Effector memory CD8-positive, alpha-beta T cell (primary cell): ENCODE measurements at regions not wholly inside any gene's neighbourhood (a gene's known extent, or its start where the extent isn't known, plus 50 kb on each side); places are given as distances from the start of the nearest gene placed in this dataset.

Experiments
- ATAC-seq: fragments of 150-1000 bp; cut with Tn5 transposase; replicated peaks from 2 replicates; pipeline ENCODE4 v1.10.0; 2021; ENCODE audit warnings: mild to moderate bottlenecking, moderate library complexity
- DNase-seq, 3 experiments: peaks; one replicate each; pipeline ENCODE4 v3.0.0; 2021
- H3K27ac Mint-ChIP-seq, 2 donors: one replicate each; pipeline ENCODE4 v1.8.0; 2022; ENCODE audit warnings: mild to moderate bottlenecking in 2 of 2, mixed read lengths in 2 of 2, moderate library complexity in 2 of 2
- H3K27me3 Mint-ChIP-seq, 2 donors: one replicate each; pipeline ENCODE4 v1.8.0; 2022; ENCODE audit warnings: mixed read lengths in 2 of 2
- H3K36me3 Mint-ChIP-seq: one replicate; pipeline ENCODE4 v1.8.0; 2022; ENCODE audit warnings: mild to moderate bottlenecking, moderate library complexity, mixed read lengths; ENCODE audit not compliant: insufficient read depth
- H3K4me1 Mint-ChIP-seq, 2 donors: one replicate each; pipeline ENCODE4 v1.8.0; 2022; ENCODE audit warnings: low read depth in 2 of 2, mixed read lengths in 2 of 2
- H3K4me3 Mint-ChIP-seq, 2 donors: one replicate each; pipeline ENCODE4 v1.8.0; 2022; ENCODE audit warnings: mild to moderate bottlenecking in 2 of 2, mixed read lengths in 2 of 2, moderate library complexity in 2 of 2
- H3K9me3 Mint-ChIP-seq, 2 donors: one replicate each; pipeline ENCODE4 v1.8.0; 2022; ENCODE audit warnings: mixed read lengths in 2 of 2

GRCh38 chr20:58144096-58144495 lies 84.4 kb downstream of the ANKRD60 start:
- H3K27ac Mint-ChIP-seq, result no peak overlapping the region
- no peaks in the 10 kb centered on the region for H3K4me1 Mint-ChIP-seq
- DNase-seq (no peak), ATAC-seq (no peak)
- H3K36me3 Mint-ChIP-seq, result no peaks in the 10 kb centered on the region
- H3K27me3 Mint-ChIP-seq, result peaks cover 25 to 73% of the 10 kb centered on the region in 2 donors
- H3K4me3 Mint-ChIP-seq, result no peak overlapping the region
- no peaks in the 10 kb centered on the region for H3K9me3 Mint-ChIP-seq

DNA sequence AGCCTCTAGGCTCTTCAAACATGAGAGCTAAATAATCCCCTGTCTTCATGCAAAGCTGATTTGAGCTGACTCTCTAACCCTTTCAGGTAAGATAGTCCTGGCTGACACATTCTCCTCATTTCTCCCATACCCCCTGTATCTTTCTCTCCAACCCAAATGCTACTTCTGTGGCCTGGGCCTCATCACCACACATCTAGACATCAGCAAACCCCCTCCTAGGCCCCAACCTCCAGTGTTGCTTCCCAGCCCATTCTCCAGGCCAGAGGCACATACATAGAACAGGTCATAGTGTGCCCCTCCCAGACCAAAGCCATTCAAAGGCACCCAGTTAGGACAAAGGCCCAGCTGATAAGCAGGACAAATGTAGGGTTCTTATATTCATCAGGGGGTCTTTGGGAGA lies 84.9 kb downstream of the ANKRD60 start:
- Mint-ChIP-seq H3K27ac (no peak overlapping the region), H3K4me1 (no peaks in the 10 kb centered on the region), H3K9me3 (no peaks in the 10 kb centered on the region), H3K4me3 (no peak overlapping the region), H3K36me3 (no peaks in the 10 kb centered on the region), H3K27me3 (peaks cover 25 to 73% of the 10 kb centered on the region in 2 donors)
- no peak for ATAC-seq
- no peak for DNase-seq

DNA sequence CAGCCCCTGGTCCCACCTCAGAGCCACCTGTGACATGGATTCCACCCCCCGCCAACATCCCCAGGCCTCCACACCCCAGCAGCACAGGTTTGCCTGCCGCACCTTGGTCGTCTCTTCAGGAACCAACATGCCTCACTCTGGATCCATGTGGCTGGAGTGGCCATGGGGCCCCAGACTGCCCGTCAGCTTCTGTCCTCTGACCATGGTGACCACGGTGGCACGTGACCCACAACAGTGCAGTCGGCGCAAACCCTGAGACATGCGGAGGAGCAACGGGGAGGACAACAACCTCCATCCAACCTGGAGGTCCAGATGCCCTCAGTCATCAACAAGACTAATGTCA lies 85.6 kb downstream of the ANKRD60 start:
- peaks cover 25 to 73% of the 10 kb centered on the region in 2 donors for H3K27me3 Mint-ChIP-seq

DNA sequence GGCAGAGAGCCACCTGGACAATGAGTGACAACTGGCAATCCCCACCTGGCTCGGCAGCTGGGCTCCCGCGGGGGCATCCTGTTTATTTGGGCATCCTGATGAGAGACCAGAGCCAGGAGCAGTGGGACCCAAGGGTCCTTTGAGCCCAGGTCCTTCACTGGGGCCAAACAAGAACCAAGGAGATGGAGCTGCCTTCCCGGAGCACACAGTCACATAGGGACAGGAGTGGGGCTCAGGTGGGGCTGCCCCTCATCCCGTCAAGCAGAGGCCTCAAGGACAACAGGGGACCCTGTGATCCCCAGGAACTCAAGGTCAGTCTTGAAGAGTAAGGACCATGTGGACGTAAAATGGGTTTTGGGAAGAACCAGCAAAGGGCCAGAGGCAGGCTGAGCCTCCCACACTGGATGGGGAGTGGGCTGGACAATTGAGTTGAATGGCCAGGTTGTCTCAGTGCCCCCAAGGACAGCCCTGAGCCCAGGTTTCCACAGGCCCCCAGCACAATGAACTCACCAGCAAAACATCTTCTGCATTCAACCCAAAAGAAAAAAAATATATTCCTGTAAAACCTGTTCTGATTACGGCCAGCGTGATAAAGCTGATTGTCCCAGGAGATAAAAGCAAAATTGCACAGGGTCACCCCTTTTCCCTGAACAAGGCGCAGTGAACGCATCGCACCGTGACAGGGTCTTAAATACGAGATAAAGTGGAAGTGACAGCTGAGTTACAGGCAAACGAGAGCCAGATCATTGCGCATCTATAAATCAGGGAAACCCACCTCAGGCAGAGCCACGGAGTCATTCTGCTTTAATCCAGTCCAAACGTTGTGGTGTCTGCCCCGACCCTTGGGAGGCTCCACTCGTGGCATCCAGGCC lies 86.2 kb downstream of the ANKRD60 start:
- no peak for ATAC-seq
- no peaks in the 10 kb centered on the region for H3K36me3 Mint-ChIP-seq
- H3K9me3 Mint-ChIP-seq, result no peaks in the 10 kb centered on the region
- H3K4me3 Mint-ChIP-seq, result no peak overlapping the region
- no peak overlapping the region for H3K27ac Mint-ChIP-seq
- H3K4me1 Mint-ChIP-seq, result no peaks in the 10 kb centered on the region
- peaks cover 26 to 73% of the 10 kb centered on the region in 2 donors for H3K27me3 Mint-ChIP-seq
- no peak for DNase-seq

More for the DNA sequence above, 85.6 kb downstream of the ANKRD60 start:
- Mint-ChIP-seq H3K9me3 (no peaks in the 10 kb centered on the region), H3K4me3 (no peak overlapping the region), H3K36me3 (no peaks in the 10 kb centered on the region), H3K4me1 (no peaks in the 10 kb centered on the region), H3K27ac (no peak overlapping the region)
- no peak for ATAC-seq
- DNase-seq, result no peak

DNA sequence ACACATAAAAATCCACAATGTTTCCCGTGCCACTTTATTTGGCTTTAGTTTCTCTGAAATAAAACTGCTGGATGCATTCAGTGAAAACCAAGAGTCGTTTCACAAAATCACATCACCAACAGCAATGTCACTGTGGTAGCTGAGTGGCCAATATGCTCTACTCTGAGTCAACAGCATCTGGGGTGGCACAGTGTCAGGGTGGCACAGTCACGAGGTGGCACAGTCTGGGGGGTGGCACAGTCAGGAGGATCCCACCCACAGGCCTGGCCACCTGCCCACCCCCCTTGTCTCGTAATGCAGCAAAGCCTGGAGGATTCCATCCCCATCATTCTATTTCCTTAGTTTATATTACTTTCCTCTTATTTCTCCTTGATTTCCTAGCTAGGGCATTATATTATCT lies 87.0 kb downstream of the ANKRD60 start:
- no peak overlapping the region for H3K27ac Mint-ChIP-seq
- no peaks in the 10 kb centered on the region for H3K9me3 Mint-ChIP-seq

GRCh38 chr20:58140787-58141425 lies 87.5 kb downstream of the ANKRD60 start:
- H3K27ac Mint-ChIP-seq, result no peak overlapping the region
- H3K4me1 Mint-ChIP-seq, result no peaks in the 10 kb centered on the region
- ATAC-seq (no peak), DNase-seq (no peak)
- H3K36me3 Mint-ChIP-seq, result no peaks in the 10 kb centered on the region
- no peaks in the 10 kb centered on the region for H3K9me3 Mint-ChIP-seq
- no peak overlapping the region for H3K4me3 Mint-ChIP-seq
- H3K27me3 Mint-ChIP-seq, result peaks cover 36 to 71% of the 10 kb centered on the region in 2 donors

More for the DNA sequence above, 87.0 kb downstream of the ANKRD60 start:
- Mint-ChIP-seq H3K4me3 (no peak overlapping the region), H3K4me1 (no peaks in the 10 kb centered on the region), H3K27me3 (peaks cover 33 to 73% of the 10 kb centered on the region in 2 donors), H3K36me3 (no peaks in the 10 kb centered on the region)
- no peak for DNase-seq
- no peak for ATAC-seq

DNA sequence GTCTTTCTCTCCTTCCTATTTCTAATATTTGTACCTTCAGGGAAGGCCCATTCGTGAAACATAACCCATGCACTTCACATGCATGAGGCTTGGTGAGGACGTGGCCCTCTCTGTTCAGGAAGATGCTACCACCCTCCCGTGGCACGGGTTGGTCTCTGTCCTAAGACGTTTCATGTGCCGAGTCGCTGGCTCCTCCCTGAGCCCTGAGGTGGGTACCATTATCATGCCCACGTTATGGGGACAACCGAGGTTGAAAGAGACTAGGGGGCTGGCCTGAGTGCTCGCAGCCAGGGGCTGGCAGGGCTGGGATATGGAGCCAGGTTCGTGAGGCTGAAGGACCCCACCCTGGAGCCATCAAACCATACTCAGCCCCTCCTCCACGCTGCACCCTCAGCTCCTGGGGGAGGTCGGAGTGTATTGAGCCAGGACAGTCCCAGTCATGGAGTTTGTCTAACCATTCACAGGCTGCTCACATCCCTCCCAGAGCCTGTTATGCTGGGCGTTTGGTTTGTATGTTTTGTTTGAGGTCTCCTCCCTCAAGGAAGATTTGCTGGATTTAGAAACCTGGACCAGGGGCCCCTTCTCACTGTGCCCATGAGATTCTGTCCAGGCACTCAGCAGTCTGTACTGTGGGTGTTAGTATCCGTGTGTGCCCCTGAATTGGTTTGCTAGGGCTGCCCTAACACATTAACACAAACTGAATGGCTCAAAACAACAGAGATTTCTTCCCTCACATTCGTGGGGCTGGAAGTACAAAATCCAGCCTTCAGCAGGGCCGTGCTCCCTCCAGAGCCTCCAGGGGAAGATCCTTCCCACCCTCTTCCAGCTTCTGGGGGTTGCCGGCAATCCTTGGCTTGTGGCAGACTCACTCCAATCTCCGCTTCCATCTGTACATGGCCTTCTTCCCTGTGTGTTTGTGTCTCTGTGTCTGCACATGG lies 88.3 kb downstream of the ANKRD60 start:
- ATAC-seq (no peak), DNase-seq (no peak)
- Mint-ChIP-seq H3K27ac (no peak overlapping the region), H3K9me3 (no peaks in the 10 kb centered on the region), H3K4me1 (no peaks in the 10 kb centered on the region), H3K27me3 (peaks cover 44 to 71% of the 10 kb centered on the region in 2 donors), H3K4me3 (no peak overlapping the region), H3K36me3 (no peaks in the 10 kb centered on the region)

- Mint-ChIP-seq H3K36me3 (no peaks in the 10 kb centered on the region), H3K9me3 (no peaks in the 10 kb centered on the region), H3K4me3 (no peak overlapping the region), H3K27me3 (peaks cover 61 to 87% of the 10 kb centered on the region in 2 donors), H3K27ac (no peak overlapping the region), H3K4me1 (no peaks in the 10 kb centered on the region)
- no peak for ATAC-seq
- DNase-seq, result no peak
Observed at GRCh38 chr20:58138395-58138794, 90.1 kb downstream of the ANKRD60 start.

DNA sequence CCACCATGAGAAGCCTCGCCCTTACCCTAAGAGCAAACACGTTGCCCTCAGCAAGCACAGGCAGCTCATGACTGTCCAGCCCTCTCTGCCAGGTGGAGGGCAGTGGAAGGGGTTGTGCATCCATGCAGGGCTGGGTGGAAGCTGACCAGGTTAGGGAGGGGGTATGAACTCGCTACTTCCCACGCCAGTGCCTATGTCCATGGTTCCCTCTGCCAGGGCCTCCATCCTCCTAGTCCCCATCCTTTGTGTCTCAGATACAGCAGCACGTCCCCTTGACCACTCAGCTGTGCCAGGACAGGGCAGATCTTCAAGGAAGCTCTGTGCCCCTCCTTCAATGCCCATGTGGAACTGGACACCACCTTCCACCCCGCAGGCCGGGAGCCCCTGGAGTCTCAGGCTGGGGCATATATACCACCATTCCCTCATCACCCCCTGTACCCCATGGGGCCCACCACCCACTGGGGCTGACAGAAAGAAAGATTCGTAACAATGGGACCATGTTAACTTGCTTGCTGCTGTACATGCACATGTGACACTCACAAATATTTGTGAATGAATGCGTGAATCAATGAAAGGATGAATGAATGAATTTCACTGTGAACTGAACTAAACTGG lies 90.7 kb downstream of the ANKRD60 start:
- DNase-seq, result no peak
- H3K27ac Mint-ChIP-seq, result no peak overlapping the region
- no peaks in the 10 kb centered on the region for H3K36me3 Mint-ChIP-seq
- no peaks in the 10 kb centered on the region for H3K9me3 Mint-ChIP-seq
- no peak overlapping the region for H3K4me3 Mint-ChIP-seq
- no peaks in the 10 kb centered on the region for H3K4me1 Mint-ChIP-seq
- peaks cover 66 to 94% of the 10 kb centered on the region in 2 donors for H3K27me3 Mint-ChIP-seq
- no peak for ATAC-seq

GRCh38 chr20:58137236-58137635 lies 91.2 kb downstream of the ANKRD60 start:
- Mint-ChIP-seq H3K27me3 (peaks cover 69 to 97% of the 10 kb centered on the region in 2 donors), H3K36me3 (no peaks in the 10 kb centered on the region)
- ATAC-seq, result no peak

DNA sequence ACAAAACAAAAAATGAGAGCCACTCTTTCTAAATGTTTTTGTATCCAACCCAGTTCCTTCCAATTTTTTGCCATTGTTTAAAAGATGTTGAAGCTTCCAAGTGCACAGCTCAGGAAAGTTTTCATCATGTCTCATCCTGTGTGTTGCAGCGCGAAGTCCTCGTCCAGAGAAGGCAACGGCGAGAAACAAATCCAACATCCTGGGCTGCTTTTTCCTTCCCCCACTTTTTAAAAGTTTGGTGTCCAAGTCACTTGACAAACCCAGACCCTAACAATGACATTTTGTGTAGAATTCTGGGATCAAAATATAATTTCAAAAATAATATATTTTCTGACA lies 92.3 kb downstream of the ANKRD60 start:
- Mint-ChIP-seq H3K27ac (no peak overlapping the region), H3K36me3 (no peaks in the 10 kb centered on the region), H3K9me3 (no peaks in the 10 kb centered on the region), H3K27me3 (peaks cover 74 to 97% of the 10 kb centered on the region in 2 donors), H3K4me1 (no peaks in the 10 kb centered on the region), H3K4me3 (no peak overlapping the region)
- ATAC-seq, result no peak
- no peak for DNase-seq

More at GRCh38 chr20:58137236-58137635, 91.2 kb downstream of the ANKRD60 start:
- H3K27ac Mint-ChIP-seq, result no peak overlapping the region
- H3K4me3 Mint-ChIP-seq, result no peak overlapping the region
- H3K9me3 Mint-ChIP-seq, result no peaks in the 10 kb centered on the region
- no peak for DNase-seq
- no peaks in the 10 kb centered on the region for H3K4me1 Mint-ChIP-seq

DNA sequence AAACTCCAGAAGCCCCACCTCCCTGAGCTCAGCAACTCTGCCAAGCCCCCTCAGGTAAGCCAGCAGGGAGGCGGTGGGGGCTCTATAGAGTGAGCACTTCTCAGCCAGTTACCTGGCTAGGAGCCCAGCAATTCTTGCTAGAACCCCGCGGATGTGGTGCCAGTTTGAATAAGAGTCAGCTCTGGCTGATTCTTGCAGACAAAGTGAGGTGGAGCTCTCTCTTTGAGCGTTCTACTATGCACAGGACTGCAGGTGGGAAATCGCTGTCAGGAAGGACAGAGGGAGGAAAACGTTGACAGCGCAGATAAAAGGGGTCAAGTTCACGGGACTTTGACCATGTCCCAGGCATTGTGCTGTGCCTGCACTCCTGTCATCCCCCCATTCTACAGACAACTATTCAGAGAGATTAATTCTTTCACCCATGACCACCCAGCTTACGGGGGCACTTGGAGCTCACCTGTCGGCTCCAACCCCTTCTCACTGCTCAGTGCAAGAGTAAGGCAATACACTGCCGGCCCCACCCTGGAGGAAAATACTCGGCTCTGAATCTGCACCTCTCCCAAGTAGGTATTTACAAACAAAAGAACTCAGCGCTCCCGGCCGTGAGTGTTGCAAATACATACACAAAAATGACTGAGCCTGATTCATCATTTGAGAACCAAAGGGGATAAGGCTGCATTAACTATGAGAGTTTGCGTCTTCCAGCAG lies 92.9 kb downstream of the ANKRD60 start:
- Mint-ChIP-seq H3K36me3 (no peaks in the 10 kb centered on the region), H3K9me3 (no peaks in the 10 kb centered on the region), H3K4me3 (no peak overlapping the region), H3K4me1 (no peaks in the 10 kb centered on the region), H3K27me3 (peaks cover 78 to 97% of the 10 kb centered on the region in 2 donors), H3K27ac (no peak overlapping the region)
- ATAC-seq (no peak), DNase-seq (no peak)
